ENCODE measurements at regions not wholly inside any gene's neighbourhood (a gene's known extent, or its start where the extent isn't known, plus 50 kb on each side); places are given as distances from the start of the nearest gene placed in this dataset.
"Not testable (repeated sequence)": the region's sequence is repeated elsewhere in the genome, so short reads cannot be mapped to it uniquely, and the experiment has no call there.

- Mint-ChIP-seq H3K27ac (no peak overlapping the region), H3K9me3 (peaks cover 19% of the 10 kb centered on the region), H3K27me3 (ENCODE audit: insufficient read depth) (no peaks in the 10 kb centered on the region), H3K4me3 (no peak overlapping the region), H3K36me3 (ENCODE audit: low read depth) (no peaks in the 10 kb centered on the region), H3K4me1 (ENCODE audit: low read depth) (no peaks in the 10 kb centered on the region)
- intact Hi-C loops (cut with micrococcal nuclease), result no loop called here
- no peak for DNase-seq (ENCODE audit: low spot score)
These were observed 423.6 kb downstream of the PRDM9 start for GRCh38 chr5:23930985-23931384.

- Mint-ChIP-seq H3K4me3 (peak overlapping the region; percentile 57), H3K27ac (peak overlapping the region; percentile 52), H3K9me3 (peaks cover 42% of the 10 kb centered on the region)
- H3K36me3 Mint-ChIP-seq (ENCODE audit: low read depth); intact Hi-C loops (cut with micrococcal nuclease); H3K4me1 Mint-ChIP-seq (ENCODE audit: low read depth); H3K27me3 Mint-ChIP-seq (ENCODE audit: insufficient read depth): not testable (repeated sequence)
- DNase-seq (ENCODE audit: low spot score), result peak; percentile 0
These were observed 444.0 kb downstream of the PRDM9 start for GRCh38 chr5:23951261-23951928.

GRCh38 chr5:23963449-23963848 is 456.0 kb downstream of the PRDM9 start:
- H3K27ac Mint-ChIP-seq, result no peak overlapping the region
- H3K36me3 Mint-ChIP-seq (ENCODE audit: low read depth), result no peaks in the 10 kb centered on the region
- intact Hi-C loops (cut with micrococcal nuclease), result no loop called here
- no peak for DNase-seq (ENCODE audit: low spot score)
- no peak overlapping the region for H3K4me3 Mint-ChIP-seq
- no peaks in the 10 kb centered on the region for H3K4me1 Mint-ChIP-seq (ENCODE audit: low read depth)
- no peaks in the 10 kb centered on the region for H3K27me3 Mint-ChIP-seq (ENCODE audit: insufficient read depth)
- H3K9me3 Mint-ChIP-seq, result peaks cover 22% of the 10 kb centered on the region

- Mint-ChIP-seq H3K4me1 (ENCODE audit: low read depth) (no peaks in the 10 kb centered on the region), H3K27me3 (ENCODE audit: insufficient read depth) (no peaks in the 10 kb centered on the region), H3K27ac (no peak overlapping the region), H3K9me3 (peaks cover 23% of the 10 kb centered on the region), H3K4me3 (no peak overlapping the region), H3K36me3 (ENCODE audit: low read depth) (no peaks in the 10 kb centered on the region)
- intact Hi-C loops (cut with micrococcal nuclease), result no loop called here
- DNase-seq (ENCODE audit: low spot score), result no peak
These were observed 470.0 kb downstream of the PRDM9 start for GRCh38 chr5:23977365-23977764.

- DNase-seq (ENCODE audit: low spot score), result no peak
- no peaks in the 10 kb centered on the region for H3K27me3 Mint-ChIP-seq (ENCODE audit: insufficient read depth)
- H3K4me3 Mint-ChIP-seq, result no peak overlapping the region
- no peaks in the 10 kb centered on the region for H3K4me1 Mint-ChIP-seq (ENCODE audit: low read depth)
- peaks cover 23% of the 10 kb centered on the region for H3K9me3 Mint-ChIP-seq
- no peaks in the 10 kb centered on the region for H3K36me3 Mint-ChIP-seq (ENCODE audit: low read depth)
- intact Hi-C loops (cut with micrococcal nuclease), result no loop called here
- no peak overlapping the region for H3K27ac Mint-ChIP-seq
These were observed 470.6 kb downstream of the PRDM9 start for GRCh38 chr5:23977997-23978396.

GRCh38 chr5:23991406-23991805 is 484.0 kb downstream of the PRDM9 start:
- no peak for DNase-seq (ENCODE audit: low spot score)
- no peaks in the 10 kb centered on the region for H3K27me3 Mint-ChIP-seq (ENCODE audit: insufficient read depth)
- H3K9me3 Mint-ChIP-seq, result peaks cover 9% of the 10 kb centered on the region
- no peaks in the 10 kb centered on the region for H3K4me1 Mint-ChIP-seq (ENCODE audit: low read depth)
- intact Hi-C loops (cut with micrococcal nuclease), result no loop called here
- no peak overlapping the region for H3K4me3 Mint-ChIP-seq
- H3K27ac Mint-ChIP-seq, result no peak overlapping the region
- H3K36me3 Mint-ChIP-seq (ENCODE audit: low read depth), result no peaks in the 10 kb centered on the region

- no peak overlapping the region for H3K27ac Mint-ChIP-seq
- no peak overlapping the region for H3K4me3 Mint-ChIP-seq
- H3K27me3 Mint-ChIP-seq (ENCODE audit: insufficient read depth), result no peaks in the 10 kb centered on the region
- no peak for DNase-seq (ENCODE audit: low spot score)
- H3K4me1 Mint-ChIP-seq (ENCODE audit: low read depth), result no peaks in the 10 kb centered on the region
- no peaks in the 10 kb centered on the region for H3K36me3 Mint-ChIP-seq (ENCODE audit: low read depth)
- H3K9me3 Mint-ChIP-seq, result peaks cover 14% of the 10 kb centered on the region
- intact Hi-C loops (cut with micrococcal nuclease), result no loop called here
These were observed 487.4 kb downstream of the PRDM9 start for GRCh38 chr5:23994581-23995370.

GRCh38 chr5:23996525-23996924 is 489.1 kb downstream of the PRDM9 start:
- no peak for DNase-seq (ENCODE audit: low spot score)
- H3K27me3 Mint-ChIP-seq (ENCODE audit: insufficient read depth), result no peaks in the 10 kb centered on the region
- H3K27ac Mint-ChIP-seq, result no peak overlapping the region
- no peaks in the 10 kb centered on the region for H3K4me1 Mint-ChIP-seq (ENCODE audit: low read depth)
- no peak overlapping the region for H3K4me3 Mint-ChIP-seq
- H3K36me3 Mint-ChIP-seq (ENCODE audit: low read depth), result no peaks in the 10 kb centered on the region
- intact Hi-C loops (cut with micrococcal nuclease), result no loop called here
- H3K9me3 Mint-ChIP-seq, result peaks cover 14% of the 10 kb centered on the region

- H3K27me3 Mint-ChIP-seq (ENCODE audit: insufficient read depth), result peaks cover 1% of the 10 kb centered on the region
- H3K36me3 Mint-ChIP-seq (ENCODE audit: low read depth), result no peaks in the 10 kb centered on the region
- H3K27ac Mint-ChIP-seq, result no peak overlapping the region
- no peaks in the 10 kb centered on the region for H3K4me1 Mint-ChIP-seq (ENCODE audit: low read depth)
- no peak for DNase-seq (ENCODE audit: low spot score)
- H3K9me3 Mint-ChIP-seq, result peaks cover 24% of the 10 kb centered on the region
- intact Hi-C loops (cut with micrococcal nuclease), result no loop called here
- no peak overlapping the region for H3K4me3 Mint-ChIP-seq
These were observed 498.0 kb downstream of the PRDM9 start for GRCh38 chr5:24005384-24005783.

- H3K4me3 Mint-ChIP-seq; H3K27ac Mint-ChIP-seq; H3K27me3 Mint-ChIP-seq (ENCODE audit: insufficient read depth); DNase-seq (ENCODE audit: low spot score); H3K9me3 Mint-ChIP-seq; intact Hi-C loops (cut with micrococcal nuclease); H3K36me3 Mint-ChIP-seq (ENCODE audit: low read depth); H3K4me1 Mint-ChIP-seq (ENCODE audit: low read depth): not testable (repeated sequence)
These were observed 510.3 kb downstream of the PRDM9 start for GRCh38 chr5:24017710-24018109.

GRCh38 chr5:24026288-24026687 is 518.9 kb downstream of the PRDM9 start:
- H3K27ac Mint-ChIP-seq, result no peak overlapping the region
- H3K4me1 Mint-ChIP-seq (ENCODE audit: low read depth), result no peaks in the 10 kb centered on the region
- peaks cover 47% of the 10 kb centered on the region for H3K9me3 Mint-ChIP-seq
- H3K4me3 Mint-ChIP-seq, result no peak overlapping the region
- DNase-seq (ENCODE audit: low spot score), result no peak
- intact Hi-C loops (cut with micrococcal nuclease), result no loop called here
- no peaks in the 10 kb centered on the region for H3K27me3 Mint-ChIP-seq (ENCODE audit: insufficient read depth)
- H3K36me3 Mint-ChIP-seq (ENCODE audit: low read depth), result no peaks in the 10 kb centered on the region

GRCh38 chr5:24042688-24043087 is 535.3 kb downstream of the PRDM9 start:
- H3K9me3 Mint-ChIP-seq, result peaks cover 14% of the 10 kb centered on the region
- DNase-seq (ENCODE audit: low spot score), result no peak
- no peak overlapping the region for H3K27ac Mint-ChIP-seq
- no peaks in the 10 kb centered on the region for H3K36me3 Mint-ChIP-seq (ENCODE audit: low read depth)
- intact Hi-C loops (cut with micrococcal nuclease), result no loop called here
- no peak overlapping the region for H3K4me3 Mint-ChIP-seq
- H3K27me3 Mint-ChIP-seq (ENCODE audit: insufficient read depth), result no peaks in the 10 kb centered on the region
- no peaks in the 10 kb centered on the region for H3K4me1 Mint-ChIP-seq (ENCODE audit: low read depth)

GRCh38 chr5:24045046-24045445 is 537.6 kb downstream of the PRDM9 start:
- Mint-ChIP-seq H3K27me3 (ENCODE audit: insufficient read depth) (no peaks in the 10 kb centered on the region), H3K4me1 (ENCODE audit: low read depth) (no peaks in the 10 kb centered on the region), H3K9me3 (peaks cover 17% of the 10 kb centered on the region), H3K4me3 (no peak overlapping the region), H3K36me3 (ENCODE audit: low read depth) (no peaks in the 10 kb centered on the region), H3K27ac (no peak overlapping the region)
- intact Hi-C loops (cut with micrococcal nuclease), result no loop called here
- DNase-seq (ENCODE audit: low spot score), result no peak
